GM18909 (cell line): ENCODE measurements at regions not wholly inside any gene's neighbourhood (a gene's known extent, or its start where the extent isn't known, plus 50 kb on each side); places are given as distances from the start of the nearest gene placed in this dataset.

ENCODE experiments used
- ATAC-seq: cut with Tn5 transposase; IDR thresholded peaks from one replicate; pipeline ENCODE4 v1.9.1; 2021; ENCODE audit warnings: mild to moderate bottlenecking; ENCODE audit not compliant: unreplicated experiment, poor library complexity

DNA sequence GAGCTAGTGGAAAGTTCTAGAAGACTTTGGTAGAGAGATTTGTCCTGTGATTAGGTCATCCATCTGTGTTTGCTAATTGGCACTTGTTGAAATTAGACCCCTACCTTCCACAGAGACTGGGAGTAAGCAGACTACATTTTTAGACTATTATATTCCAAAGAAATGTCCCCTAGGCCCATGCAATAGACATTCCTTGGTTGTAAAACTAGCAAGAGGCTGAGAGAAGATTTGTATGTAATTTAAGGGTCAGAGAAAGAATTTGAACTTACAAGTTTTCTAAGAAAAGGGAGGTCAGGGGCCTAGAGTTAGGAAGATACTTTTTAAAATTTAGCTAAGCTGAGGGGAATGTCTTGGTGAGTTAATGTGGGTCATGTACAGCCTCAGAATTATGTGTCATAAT lies 470.7 kb upstream of the SLITRK1 start:
- no peak for ATAC-seq

DNA sequence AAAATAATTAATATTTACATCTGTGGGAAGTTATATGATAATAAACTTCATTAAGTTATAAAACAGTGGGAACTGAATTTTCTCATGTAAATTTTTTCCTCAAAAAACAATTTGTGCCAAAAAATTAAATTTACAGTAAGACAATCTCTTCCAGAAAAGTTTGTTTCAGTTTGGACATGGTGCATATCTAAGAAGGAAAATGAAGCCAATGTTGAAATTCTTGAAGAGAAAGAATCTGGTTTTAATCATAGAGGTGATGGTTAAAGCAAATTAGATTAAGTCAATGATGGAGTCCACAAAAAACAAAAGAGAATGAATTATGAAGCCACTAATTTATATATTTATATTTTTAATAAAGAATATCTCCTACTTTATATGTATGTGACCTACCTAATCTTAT lies 457.2 kb upstream of the SLITRK1 start:
- no peak for ATAC-seq

DNA sequence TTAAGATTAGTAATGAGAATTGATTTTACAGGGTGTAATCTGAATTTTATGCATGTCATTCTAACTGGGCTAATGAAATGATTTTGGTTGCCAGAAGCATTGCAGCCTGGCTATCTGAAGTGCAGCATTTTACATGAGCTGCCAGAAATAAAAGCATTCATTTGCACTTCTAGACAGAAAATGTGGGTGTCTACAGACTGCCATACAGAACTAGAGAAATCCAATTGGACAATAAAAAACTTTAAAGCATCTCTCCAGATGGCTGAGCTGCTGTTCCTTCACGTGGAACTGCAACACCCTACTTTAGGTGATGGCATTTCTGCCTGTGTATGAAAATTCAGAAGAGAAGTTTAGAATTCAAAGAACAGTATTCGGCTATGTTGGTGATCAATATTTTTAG lies 450.1 kb upstream of the SLITRK1 start:
- no peak for ATAC-seq

DNA sequence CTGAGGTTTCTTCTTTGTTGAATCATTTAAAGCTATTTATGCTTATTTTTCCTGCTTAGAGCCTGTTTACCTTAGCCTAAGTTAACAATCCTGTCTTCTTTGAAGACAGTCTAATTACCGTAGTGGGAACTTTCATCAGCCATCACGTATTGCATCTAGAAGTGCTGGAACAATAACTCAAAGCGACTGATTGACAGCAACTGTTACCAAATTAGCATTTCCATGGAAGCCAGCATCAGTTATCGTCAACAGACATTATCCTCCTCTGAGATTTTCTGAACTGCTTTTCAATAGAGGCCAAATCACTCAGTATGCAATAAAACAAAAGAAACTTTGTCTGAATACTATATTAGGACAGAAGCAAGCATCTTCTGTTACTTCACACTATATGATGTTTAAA lies 433.3 kb upstream of the SLITRK1 start:
- ATAC-seq: no peak

DNA sequence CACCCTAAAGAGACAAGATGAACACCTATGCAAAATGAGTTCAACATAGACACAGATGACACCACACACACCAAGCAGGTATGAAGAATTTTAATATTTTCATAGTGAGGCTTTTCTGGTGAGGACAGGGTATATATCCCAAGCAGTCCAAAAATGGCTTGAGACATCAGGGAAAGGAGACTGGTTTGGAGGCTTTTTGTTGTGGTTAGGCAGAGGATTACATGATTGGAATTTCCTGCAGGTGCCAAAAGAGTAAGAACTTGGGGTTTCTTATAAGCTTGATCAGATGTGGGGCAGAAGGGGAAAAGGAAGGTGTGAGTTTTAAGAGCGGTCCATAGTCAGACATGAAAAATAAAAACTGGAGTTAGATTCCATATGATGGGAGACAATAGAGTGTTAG lies 420.8 kb upstream of the SLITRK1 start:
- ATAC-seq: no peak

DNA sequence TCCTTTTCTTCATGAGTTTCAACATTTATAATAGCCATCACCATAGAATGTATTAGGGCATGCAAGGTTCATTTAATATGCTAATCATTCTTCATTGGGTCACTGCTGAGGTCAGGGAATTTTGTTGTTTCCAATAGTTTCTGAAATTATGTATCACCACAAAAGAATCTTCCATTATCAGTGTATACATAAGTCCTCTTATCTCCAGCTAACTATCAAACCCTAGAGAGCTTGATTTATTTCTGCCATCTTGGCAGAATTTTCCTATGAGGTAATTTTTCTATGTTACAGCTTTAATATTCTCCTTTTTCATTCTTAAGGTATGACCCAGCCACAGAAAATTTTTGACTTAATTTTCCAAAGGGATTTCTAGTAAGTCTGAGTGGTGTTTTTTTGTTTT lies 415.0 kb upstream of the SLITRK1 start:
- ATAC-seq: no peak

DNA sequence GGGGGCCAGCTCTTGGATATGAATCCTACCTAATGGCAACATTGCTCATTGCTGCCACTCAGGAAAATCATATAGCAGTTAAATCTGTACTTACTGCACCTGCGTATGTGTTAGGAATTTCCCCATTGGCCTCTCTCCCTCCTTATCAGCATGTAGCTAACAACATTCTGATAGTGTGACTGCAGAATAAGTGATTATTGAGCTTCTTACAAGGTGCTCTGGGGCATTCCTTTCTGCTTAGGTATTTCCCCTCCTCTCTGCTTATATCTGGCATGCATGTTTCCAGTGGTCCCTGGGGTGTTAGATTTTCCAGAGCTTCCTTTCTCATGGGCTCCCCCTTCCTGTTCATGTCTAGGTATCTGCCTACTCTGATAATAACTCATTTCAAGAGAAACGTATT lies 414.1 kb upstream of the SLITRK1 start:
- no peak for ATAC-seq

DNA sequence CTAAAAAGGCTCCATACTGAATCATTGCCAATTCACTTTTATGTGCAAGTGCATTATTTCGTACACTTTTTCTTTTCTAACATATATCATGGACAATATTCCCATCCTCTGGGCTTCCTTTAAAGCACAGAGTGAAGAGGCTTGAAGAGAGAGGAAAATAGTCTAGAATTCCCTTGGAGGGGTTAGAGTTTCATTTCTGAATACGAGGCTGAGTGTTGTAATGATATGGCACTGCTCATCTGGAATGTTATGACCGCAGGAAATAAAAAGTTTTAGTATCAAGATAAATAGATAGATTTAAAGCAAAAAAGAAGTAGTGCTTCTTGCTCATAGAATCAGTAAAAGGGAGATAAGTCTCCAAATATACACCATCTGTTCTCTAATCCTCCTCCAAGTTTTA lies 412.3 kb upstream of the SLITRK1 start:
- no peak for ATAC-seq

DNA sequence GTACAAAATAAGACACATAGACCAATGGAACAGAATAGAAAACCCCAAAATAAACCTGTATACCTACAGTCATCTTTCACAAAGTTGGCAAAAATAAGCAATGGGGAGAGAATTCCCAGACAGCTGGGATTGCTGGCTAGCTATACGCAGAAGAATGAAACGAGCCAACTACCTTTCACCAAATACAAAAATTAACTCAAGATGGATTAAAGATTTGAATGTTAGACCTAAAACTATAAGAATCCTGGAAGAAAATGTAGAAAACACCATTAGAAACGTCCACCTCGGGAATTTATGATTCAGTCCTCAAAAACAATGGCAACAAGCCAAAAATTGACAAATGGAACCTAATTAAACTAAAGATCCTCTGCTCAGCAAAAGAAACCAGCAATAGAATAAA lies 408.1 kb upstream of the SLITRK1 start:
- no peak for ATAC-seq

DNA sequence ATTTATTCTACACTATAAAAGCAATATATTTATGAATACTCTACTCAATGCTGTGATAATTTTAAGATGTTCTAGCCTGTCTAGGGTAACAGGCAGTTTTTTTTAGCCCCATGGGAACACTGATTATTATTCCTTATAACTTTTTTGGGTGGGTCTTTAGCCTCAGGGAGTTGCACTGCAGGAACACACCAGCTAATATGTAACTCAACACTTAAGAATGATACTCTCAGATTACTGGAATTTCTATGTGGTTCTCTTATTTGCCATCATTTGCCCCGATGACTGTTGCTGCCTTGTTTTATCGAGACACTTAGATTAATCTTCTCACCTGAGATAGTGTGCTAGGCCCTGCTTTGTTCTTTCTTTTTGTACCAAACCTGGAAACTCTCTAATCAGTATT lies 396.9 kb upstream of the SLITRK1 start:
- ATAC-seq: no peak

DNA sequence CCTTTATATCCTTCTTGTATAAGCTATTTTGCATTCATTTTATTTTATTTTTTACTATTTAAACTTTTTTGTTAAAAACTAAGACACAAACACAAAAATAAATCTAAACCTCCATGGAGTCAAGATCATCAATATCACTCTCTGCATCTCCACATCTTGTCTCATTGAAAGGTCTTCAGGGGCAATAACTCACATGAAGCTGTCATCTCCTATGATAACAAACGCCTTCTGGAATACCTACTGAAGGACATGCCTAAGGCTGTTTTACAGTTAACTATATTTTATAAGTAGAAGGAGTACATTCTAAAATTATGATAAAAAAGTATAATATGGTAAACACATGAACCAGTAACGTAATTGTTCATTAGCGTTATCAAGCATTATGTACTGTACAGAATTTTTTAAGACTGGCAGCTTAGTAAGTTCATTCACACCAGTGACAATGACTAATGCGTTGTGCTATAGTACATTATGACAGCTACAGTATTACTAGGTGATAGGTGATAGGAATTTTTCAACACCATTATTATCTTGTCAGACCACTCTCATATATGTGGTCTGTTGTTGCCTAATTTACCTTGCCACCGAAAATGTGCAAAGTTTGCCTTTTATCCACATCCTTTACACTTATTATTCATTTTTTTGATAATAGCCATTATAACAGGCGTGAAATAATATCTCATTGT lies 390.7 kb upstream of the SLITRK1 start:
- ATAC-seq: no peak

DNA sequence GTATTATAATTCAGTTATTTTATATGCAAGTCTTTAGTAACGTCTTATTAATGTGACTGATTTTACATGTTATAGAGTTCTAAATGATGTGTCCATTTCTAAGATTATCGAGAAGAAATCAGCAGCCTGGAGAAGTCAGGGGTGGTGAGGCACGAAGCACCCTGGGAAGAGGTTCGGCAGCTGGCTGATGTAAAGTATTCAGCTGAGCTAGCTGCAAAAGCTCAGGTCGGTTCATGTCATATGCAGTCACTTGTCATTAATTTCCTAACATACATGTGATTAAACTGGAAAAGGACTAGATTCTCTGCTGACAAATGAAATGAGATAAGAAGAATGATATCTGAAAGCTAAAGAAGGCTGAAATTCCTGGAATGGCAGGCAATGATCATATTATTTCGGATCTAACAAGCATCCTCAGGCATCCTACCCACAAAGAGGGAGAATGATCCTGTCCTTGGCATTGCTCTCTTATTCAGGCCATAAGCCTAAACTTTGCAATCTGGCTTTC lies 383.0 kb upstream of the SLITRK1 start:
- no peak for ATAC-seq

DNA sequence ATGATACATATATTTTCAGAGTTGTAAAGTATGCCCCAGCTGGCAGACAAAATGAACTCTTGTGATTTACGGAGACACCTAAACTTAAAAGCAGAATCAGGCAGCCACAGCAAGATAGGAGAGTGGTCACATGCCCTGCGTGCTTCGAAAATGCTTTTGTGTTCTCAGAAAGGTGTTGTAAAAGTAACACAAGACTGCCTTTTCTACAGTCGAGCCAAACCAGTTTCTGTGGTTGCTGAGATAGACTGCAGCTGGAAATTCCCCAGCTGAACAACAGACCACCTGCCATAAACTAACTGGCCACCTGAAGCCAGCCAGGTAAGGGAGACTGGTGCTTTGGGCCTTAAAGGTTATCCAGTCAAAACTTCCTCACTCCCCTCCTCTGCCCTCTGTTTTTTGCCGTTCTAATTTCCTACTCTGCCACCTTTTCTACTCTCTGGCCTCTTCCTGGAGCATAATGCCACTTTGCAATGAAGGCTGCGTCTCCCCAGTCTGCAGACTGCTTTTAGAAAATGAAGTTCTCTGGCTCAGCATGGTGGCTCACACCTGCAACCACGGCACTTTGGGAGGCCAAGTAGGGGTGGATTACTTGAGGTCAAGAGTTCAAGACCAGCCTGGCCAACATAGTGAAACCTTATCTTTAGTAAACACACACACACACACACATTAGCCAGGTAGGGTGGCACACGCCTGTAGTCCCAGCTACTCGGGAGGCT lies 381.2 kb upstream of the SLITRK1 start:
- no peak for ATAC-seq

DNA sequence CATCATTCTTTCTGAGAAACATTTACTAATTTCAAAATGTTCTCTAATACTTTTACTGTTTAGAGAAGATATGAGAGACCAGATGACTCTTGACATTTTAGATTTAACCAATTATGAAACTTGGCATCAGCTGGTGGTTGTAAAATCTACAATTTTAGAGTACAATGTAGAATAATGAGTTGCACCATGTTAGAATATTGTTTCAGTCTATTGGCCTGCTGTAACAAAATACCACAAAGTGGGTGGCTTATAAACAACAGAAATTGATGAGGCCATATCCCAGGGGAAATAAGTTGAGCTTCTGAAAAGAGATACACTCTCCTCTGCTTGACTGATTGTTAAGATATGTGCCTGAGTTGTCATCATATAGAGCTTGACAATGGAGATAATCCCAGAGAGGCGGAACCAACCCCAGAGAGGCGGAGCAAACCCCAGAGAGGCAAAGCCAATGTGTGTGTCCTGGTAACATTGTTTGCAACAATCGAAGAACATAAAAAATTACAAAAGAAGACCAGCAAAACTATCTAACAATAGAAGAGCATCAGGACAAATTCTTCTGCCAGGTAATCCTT lies 373.0 kb upstream of the SLITRK1 start:
- no peak for ATAC-seq

DNA sequence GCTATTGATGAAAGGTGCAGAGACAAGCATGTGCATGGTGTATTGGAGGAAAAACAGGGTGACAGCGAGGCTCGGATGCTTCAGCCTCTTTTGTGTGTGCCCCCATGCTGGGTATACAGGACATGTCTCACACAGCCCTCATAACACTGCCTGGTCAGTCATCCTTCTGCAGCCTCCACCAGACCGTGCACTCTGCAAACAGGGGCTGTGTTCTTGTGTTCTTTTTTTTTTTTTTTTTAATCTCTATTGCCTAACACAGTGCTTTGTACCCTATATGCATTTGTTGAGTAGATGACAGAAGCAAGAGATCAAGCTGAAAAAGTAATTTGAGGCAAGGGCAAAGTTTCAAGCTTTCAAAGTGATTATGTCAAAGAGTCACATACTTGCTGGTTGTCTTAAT lies 367.2 kb upstream of the SLITRK1 start:
- ATAC-seq: no peak

DNA sequence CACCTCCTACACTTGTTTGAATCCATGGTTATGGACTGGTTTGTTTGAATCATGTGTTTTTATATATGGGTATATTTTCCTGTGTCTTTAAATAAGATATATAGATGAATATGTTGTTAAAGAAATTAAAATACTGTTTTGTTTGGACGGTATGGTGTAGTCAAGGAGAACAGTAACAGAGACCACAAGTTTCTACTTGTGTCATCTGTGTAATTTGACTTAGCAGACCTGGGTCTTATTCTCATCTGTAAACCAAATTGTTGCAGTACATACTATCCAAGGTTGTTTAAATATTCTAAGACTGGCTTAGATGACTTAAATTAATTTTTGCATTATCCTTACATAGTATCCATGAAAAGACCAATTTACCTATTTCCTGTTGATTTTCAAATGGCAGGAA lies 361.1 kb upstream of the SLITRK1 start:
- no peak for ATAC-seq

DNA sequence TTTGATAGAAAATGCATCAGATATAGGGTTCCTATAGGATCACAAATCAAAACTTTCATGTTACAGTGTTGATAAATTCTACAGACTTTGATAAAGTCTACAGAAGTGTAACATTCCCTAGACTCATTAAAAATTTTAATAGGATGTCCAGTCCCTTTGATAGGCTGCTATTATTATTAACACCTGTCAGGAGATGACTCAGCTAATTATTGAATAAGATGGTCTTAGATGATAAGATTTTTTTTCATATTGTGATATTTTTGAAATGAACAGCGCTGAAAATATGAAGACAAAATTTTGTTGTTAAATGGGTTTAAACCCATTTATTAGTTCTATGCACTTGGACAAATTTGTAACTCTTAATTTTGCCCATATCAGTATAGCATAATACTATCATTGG lies 356.8 kb upstream of the SLITRK1 start:
- no peak for ATAC-seq

DNA sequence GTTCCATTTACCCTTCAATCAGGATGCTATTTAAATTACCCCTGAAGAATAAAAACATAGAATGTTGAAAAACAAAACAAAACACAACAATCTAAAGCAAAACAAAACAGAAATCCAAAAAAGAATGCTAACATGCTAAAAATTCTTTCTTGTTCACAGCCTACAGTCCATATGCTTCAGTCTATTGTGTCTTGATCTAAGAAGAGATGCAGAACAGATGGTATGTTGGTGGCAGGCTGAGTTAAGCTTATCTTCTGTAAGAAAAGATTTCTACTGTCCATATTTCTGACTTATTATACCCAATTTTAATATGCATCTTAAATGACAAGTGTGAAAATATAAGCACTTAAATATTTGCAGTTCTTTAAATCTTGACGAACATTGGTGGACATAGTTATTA lies 356.1 kb upstream of the SLITRK1 start:
- no peak for ATAC-seq

DNA sequence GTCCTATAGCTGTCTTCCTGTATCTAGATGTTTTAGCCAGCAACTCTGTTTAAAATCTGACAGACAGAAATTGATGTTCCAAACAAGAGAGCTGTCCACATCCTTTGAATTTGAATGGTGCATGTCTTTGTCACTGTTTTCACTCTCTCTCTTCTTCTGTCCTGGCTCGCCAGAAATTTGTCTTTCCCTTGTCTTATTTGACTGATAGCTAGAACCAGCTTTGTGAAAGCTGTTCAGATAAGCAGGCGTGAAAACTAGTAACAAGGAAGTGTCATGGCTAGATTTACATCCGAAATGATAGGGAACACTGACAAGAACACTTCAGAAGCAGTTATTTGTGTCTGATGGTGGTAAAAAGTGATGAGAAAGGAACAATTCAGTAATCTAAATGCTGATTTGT lies 354.9 kb upstream of the SLITRK1 start:
- no peak for ATAC-seq

DNA sequence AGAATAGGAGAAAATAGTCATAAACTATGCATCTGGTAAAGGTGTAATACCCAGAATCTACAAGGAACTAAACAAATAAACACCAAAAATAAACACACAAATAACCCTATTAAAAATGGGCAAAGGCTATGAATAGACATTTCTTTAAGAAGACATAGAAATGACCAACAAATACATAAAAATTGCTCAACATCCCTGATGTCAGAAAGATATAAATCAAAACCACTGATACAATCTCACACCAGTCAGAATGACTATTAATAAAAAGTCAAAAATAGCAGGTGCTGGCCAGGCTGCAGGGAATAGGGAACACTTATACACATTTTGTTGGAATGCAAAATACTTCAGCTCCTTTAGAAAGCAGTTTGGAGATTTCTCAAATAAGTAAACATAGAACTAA lies 352.1 kb upstream of the SLITRK1 start:
- ATAC-seq: no peak

DNA sequence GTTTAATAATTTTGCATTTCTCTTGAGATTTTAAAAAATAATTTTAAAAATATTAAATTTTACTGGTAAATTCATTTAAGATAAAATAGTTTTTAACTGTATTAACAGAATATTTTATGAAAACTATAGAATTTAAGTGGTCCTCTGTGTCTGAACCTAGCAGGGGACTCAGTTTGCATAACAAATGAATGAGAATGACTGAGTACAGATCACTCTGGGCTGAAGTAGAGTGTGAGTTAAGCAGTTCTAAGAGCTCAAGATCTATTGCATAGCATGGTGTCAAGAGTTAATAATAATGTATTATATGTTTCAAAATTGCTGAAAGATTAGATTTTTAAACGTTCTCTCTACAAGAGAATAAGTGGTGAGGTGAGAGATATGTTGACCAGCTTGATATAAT lies 348.3 kb upstream of the SLITRK1 start:
- ATAC-seq: no peak

DNA sequence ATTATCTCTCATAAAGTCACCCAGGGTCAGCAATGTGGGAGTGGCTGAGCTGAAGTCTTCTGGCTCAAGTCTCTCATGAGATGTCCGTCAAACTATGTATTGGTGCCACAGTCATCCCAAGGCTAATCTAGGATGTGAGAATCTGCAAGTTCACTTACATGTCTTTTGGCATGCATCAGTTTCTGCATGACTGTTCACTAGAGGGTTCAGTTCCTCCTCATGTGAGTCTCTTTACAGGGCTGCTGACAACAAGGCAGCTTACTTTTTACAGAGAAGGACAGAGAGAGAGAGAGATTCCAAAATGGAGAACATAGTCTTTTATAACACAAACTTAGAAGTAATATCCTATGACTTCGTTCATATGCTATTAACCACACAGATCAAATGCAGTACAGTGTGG lies 328.8 kb upstream of the SLITRK1 start:
- ATAC-seq: no peak
